ENCODE measurements at regions not wholly inside any gene's neighbourhood (a gene's known extent, or its start where the extent isn't known, plus 50 kb on each side); places are given as distances from the start of the nearest gene placed in this dataset.
"Not testable (repeated sequence)": the region's sequence is repeated elsewhere in the genome, so short reads cannot be mapped to it uniquely, and the experiment has no call there.

- Histone ChIP-seq H3K36me3 (ENCODE audit: insufficient read depth, low read length) (no peaks in the 10 kb centered on the region), H3K9me3 (ENCODE audit: low read length) (no peaks in the 10 kb centered on the region), H2AFZ (ENCODE audit: low read length) (no peak overlapping the region), H3K79me2 (ENCODE audit: insufficient read depth, low read depth, low read length) (no peaks in the 10 kb centered on the region), H4K20me1 (ENCODE audit: insufficient read depth, low read length) (no peaks in the 10 kb centered on the region), H3K4me2 (ENCODE audit: low read length) (no peak overlapping the region), H3K9me2 (ENCODE audit: insufficient read depth, low read length) (no peaks in the 10 kb centered on the region), H3K4me3 (ENCODE audit: low read depth, low read length, poor library complexity, severe bottlenecking) (no peak overlapping the region), H3K27ac (ENCODE audit: low read depth, low read length, poor library complexity, severe bottlenecking) (no peak overlapping the region), H3K4me1 (ENCODE audit: insufficient read depth, low read length, poor library complexity, severe bottlenecking) (no peaks in the 10 kb centered on the region)
- BruUV-seq (replicated peaks), result no TSS peak
- CTCF ChIA-PET (ENCODE audit: unreplicated experiment), result no interaction called here
- no peak for DNase-seq (ENCODE audit: low spot score)
- intact Hi-C loops (cut with micrococcal nuclease; ENCODE audit: unreplicated experiment), result no loop called here
- TF ChIP-seq CTCF (conservative IDR thresholded peaks at IDR 0.05; ENCODE audit: low read length), result no peak
- TF ChIP-seq EZH2phosphoT487 (IDR thresholded peaks at IDR 0.05; ENCODE audit: borderline replicate concordance, low read depth, low read length), result no peak
- POLR2A ChIA-PET, result no interaction called here
These were observed 815.6 kb downstream of the SORCS1 start for GRCh38 chr10:106348933-106349332.

GRCh38 chr10:106347547-106347946 lies 817.0 kb downstream of the SORCS1 start:
- Histone ChIP-seq H3K4me2 (ENCODE audit: low read length) (no peak overlapping the region), H3K9me3 (ENCODE audit: low read length) (no peaks in the 10 kb centered on the region), H3K4me1 (ENCODE audit: insufficient read depth, low read length, poor library complexity, severe bottlenecking) (no peaks in the 10 kb centered on the region), H3K36me3 (ENCODE audit: insufficient read depth, low read length) (no peaks in the 10 kb centered on the region), H4K20me1 (ENCODE audit: insufficient read depth, low read length) (no peaks in the 10 kb centered on the region), H2AFZ (ENCODE audit: low read length) (no peak overlapping the region), H3K4me3 (ENCODE audit: low read depth, low read length, poor library complexity, severe bottlenecking) (no peak overlapping the region), H3K79me2 (ENCODE audit: insufficient read depth, low read depth, low read length) (no peaks in the 10 kb centered on the region), H3K27ac (ENCODE audit: low read depth, low read length, poor library complexity, severe bottlenecking) (no peak overlapping the region), H3K9me2 (ENCODE audit: insufficient read depth, low read length) (no peaks in the 10 kb centered on the region)
- intact Hi-C loops (cut with micrococcal nuclease; ENCODE audit: unreplicated experiment), result no loop called here
- ChIA-PET POLR2A (no interaction called here), CTCF (ENCODE audit: unreplicated experiment) (no interaction called here)
- DNase-seq (ENCODE audit: low spot score), result no peak
- no TSS peak for BruUV-seq (replicated peaks)
- TF ChIP-seq EZH2phosphoT487 (IDR thresholded peaks at IDR 0.05; ENCODE audit: borderline replicate concordance, low read depth, low read length) (no peak), CTCF (conservative IDR thresholded peaks at IDR 0.05; ENCODE audit: low read length) (no peak)

- BruUV-seq (replicated peaks); H4K20me1 ChIP-seq (ENCODE audit: insufficient read depth, low read length); CTCF ChIA-PET (ENCODE audit: unreplicated experiment); H3K27ac ChIP-seq (ENCODE audit: low read depth, low read length, poor library complexity, severe bottlenecking); H2AFZ ChIP-seq (ENCODE audit: low read length); H3K4me2 ChIP-seq (ENCODE audit: low read length); H3K4me3 ChIP-seq (ENCODE audit: low read depth, low read length, poor library complexity, severe bottlenecking); H3K79me2 ChIP-seq (ENCODE audit: insufficient read depth, low read depth, low read length); H3K9me3 ChIP-seq (ENCODE audit: low read length); DNase-seq (ENCODE audit: low spot score); H3K9me2 ChIP-seq (ENCODE audit: insufficient read depth, low read length); H3K4me1 ChIP-seq (ENCODE audit: insufficient read depth, low read length, poor library complexity, severe bottlenecking); intact Hi-C loops (cut with micrococcal nuclease; ENCODE audit: unreplicated experiment); H3K36me3 ChIP-seq (ENCODE audit: insufficient read depth, low read length): not testable (repeated sequence)
- POLR2A ChIA-PET, result interaction anchor here (1.4 kb wide), 1 partner anchor 1308 kb away, joined by 3 read pairs; no protein-coding TSS in a partner anchor
These were observed 821.0 kb downstream of the SORCS1 start for GRCh38 chr10:106343539-106343938.
